HG03066 (cell line): ENCODE measurements at regions not wholly inside any gene's neighbourhood (a gene's known extent, or its start where the extent isn't known, plus 50 kb on each side); places are given as distances from the start of the nearest gene placed in this dataset.

ENCODE experiments used
- ATAC-seq: cut with Tn5 transposase; IDR thresholded peaks from one replicate; pipeline ENCODE4 v1.9.1; 2021; ENCODE audit warnings: low read depth; ENCODE audit not compliant: unreplicated experiment

DNA sequence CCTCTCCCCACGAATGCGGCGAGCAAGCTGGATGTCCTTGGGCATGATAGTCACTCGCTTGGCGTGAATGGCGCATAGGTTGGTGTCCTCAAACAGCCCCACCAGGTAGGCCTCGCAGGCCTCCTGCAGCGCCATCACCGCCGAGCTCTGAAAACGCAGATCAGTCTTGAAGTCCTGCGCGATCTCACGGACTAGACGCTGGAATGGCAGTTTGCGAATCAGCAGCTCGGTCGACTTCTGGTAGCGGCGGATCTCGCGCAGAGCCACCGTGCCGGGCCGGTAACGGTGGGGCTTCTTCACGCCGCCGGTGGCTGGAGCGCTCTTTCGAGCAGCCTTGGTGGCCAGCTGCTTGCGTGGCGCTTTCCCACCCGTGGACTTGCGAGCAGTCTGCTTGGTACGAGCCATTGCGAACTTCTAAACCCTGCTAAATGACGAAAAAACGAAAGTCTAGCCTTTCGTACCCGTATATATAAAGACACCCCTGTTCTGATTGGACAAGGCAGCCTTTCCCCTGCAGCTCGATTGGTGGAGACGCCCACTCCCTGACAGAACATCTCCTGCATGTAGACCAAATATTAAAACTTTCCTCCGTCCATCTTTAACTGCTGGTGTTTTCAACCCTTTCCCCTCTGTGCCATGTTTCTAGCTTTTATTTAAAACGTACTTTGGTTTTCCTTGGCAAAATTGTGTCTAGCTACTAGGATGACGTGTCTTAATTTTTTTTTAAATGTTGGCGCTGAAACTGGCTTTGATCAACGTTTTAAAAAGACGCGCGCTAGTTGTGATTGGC, 109.8 kb downstream of the HFE start:
- ATAC-seq, result peak; percentile 34

DNA sequence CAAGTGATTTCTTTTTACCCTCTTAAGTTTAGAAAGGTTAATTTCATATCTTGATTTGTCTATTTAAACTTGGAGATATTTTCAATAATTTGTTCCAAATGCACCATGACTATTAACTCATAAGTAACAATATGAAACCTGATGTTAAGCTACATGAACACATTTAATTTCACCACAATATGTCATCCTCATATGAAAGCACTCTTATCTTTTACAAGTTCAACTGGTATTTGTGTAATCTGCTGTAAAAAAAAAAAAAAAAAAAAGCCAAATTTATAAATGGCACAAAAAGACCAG, 110.4 kb downstream of the HFE start:
- ATAC-seq, result no peak

DNA sequence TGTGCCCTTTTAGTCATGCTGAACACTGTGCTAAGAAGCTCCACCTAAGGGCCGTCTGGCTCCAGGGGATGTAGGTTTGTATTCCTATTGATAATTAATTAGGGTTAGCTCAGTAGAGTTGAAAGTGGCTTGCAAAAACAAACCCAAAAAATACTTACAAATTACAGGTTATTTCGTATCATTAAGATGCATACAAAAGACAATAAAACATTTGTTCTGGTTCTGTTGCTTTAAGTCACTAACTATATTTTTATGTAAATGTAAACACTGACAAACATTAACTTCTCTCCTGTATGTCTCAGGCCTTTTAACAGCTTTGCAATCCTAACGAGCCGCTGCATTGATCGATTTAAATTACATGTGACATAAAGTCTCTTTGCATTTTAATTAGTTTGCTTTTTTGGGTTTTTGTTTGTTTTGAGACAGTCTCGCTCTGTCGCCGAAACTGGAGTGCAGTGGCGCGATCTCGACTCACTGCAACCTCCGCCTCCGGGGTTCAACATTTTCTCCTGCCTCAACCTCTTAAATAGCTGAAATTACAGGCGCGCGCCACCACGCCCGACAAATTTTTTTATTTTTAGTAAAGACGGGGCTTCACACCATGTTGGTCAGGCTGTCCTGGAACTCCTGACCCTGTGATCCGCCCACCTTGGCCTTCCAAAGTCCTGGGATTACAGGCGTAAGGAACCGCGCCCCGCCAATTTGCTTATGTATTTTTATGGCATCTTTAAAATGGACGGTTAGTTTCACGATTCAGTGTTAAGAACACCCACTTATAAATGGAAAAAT, 110.9 kb downstream of the HFE start:
- ATAC-seq, result no peak

DNA sequence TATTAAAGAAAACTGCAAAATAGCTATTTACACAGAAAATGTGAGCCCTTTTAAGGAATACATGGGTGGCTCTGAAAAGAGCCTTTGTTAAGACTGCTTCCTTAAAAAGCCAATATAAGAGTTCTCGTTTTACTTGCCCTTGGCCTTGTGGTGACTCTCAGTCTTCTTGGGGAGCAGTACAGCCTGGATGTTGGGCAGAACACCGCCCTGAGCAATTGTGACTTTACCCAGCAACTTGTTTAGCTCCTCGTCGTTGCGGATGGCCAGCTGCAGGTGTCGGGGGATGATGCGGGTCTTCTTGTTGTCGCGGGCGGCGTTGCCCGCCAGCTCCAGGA, 111.5 kb downstream of the HFE start:
- peak; percentile 14 for ATAC-seq

DNA sequence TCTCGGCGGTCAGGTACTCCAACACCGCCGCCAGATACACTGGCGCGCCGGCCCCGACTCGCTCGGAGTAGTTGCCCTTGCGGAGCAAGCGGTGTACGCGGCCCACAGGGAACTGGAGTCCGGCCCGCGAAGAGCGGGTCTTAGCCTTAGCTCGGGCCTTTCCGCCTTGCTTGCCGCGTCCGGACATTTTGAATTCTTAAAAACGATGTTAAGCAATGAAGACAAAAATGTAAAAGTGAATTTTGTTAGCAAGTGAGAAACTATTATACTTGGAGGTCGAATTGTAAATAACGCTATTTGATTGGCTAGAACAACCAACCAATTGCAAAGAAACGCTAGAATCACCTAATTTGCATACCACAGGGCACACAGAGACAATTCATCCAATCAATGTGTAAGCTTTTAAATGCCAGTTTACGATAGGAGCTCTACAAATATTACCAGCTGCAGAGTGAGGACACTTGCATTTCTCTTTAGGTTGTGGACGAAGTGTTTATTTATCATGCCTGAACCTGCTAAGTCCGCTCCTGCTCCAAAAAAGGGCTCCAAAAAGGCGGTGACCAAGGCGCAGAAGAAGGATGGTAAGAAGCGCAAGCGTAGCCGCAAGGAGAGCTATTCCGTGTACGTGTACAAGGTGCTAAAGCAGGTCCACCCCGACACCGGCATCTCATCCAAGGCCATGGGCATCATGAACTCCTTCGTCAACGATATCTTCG, 112.0 kb downstream of the HFE start:
- ATAC-seq, result peak; percentile 54

DNA sequence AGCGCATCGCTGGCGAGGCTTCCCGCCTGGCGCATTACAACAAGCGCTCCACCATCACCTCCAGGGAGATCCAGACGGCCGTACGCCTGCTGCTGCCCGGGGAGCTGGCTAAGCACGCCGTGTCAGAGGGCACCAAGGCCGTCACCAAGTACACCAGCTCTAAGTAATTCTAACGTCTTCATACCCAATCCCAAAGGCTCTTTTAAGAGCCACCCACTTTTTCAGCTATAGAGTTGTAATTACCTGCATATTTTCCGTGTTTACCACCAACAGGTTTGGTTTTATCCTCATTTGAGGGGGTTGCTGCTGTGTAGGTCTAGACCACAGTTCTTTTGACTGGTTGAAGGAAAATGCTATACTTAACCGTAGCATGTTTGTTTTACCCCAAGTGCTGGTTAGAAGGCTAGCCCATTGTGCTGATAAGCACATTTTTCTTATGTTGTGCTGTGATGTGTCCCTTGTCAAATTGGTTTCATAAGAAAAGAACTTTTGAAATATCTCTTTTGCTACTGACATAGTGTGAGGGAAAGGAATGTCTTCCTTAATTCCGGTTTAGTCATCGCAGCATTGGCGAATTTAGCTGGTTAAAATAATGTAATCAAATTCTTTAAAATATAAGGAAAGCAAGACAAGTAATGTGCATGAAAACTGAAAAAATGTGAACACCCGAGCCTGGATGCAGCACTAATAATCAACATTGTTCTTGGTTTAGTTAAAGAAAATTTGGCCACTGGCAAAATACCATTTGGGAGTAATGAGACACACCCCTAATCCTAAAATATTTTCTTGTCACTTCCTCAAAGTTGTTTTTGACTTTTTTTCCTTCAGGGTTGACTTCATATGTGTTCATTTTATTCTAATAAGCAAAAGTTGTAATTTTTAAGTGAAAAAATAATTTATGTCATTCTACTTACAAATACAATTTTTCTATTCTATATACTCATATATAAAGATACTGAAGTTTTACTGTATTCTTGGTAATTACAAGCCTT, 112.8 kb downstream of the HFE start:
- no peak for ATAC-seq

DNA sequence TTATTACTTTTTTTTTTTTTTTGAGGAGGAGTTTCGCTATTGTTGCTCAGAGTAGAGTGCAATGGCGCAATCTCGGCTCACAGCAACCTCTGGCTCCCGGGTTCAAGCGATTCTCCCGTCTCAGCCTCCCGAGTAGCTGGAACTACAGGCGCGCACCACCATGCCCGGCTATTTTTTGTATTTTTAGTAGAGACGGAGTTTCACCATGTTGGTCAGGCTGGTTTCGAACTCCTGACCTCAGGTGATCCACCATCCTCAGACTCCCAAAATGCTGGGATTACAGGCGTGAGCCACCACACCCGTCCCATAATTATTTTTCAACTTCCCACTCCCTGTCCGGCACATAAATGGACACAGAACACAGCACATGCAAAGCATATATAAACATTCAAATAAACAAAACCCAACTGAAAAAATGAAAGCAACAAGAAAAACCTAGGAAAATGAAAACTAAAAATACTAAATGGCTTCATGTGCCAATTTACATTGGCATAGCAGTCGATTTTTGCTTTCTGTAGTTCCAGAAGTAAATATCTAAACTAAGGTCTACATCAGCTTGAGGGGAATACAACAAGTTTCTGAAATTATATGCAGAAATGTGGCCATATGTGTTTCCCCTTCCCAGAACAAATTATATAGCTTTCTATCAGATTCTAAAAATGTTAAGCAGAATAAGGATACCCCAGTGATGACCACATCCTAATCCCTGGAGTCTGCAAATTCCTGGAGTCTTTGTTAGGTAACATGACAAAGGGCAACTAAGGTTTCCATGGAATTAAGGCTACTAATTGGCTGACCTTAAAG, 113.9 kb downstream of the HFE start:
- ATAC-seq, result no peak

DNA sequence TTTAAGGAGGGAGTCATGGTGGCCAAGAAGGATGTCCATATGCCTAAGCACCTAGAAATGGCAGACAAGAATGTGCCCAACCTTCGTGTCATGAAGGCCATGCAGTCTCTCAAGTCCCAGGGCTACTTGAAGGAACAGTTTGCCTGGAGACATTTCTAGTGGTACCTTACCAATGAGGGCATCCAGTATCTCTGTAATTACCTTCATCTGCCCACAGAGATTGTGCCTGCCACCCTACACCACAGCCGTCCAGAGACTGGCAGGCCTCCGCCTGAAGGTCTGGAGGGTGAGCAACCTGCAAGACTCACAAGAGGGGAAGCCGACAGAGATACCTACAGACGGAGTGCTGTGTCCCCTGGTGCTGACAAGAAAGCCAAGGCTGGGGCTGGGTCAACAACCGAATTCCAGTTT, 115.0 kb downstream of the HFE start:
- no peak for ATAC-seq

DNA sequence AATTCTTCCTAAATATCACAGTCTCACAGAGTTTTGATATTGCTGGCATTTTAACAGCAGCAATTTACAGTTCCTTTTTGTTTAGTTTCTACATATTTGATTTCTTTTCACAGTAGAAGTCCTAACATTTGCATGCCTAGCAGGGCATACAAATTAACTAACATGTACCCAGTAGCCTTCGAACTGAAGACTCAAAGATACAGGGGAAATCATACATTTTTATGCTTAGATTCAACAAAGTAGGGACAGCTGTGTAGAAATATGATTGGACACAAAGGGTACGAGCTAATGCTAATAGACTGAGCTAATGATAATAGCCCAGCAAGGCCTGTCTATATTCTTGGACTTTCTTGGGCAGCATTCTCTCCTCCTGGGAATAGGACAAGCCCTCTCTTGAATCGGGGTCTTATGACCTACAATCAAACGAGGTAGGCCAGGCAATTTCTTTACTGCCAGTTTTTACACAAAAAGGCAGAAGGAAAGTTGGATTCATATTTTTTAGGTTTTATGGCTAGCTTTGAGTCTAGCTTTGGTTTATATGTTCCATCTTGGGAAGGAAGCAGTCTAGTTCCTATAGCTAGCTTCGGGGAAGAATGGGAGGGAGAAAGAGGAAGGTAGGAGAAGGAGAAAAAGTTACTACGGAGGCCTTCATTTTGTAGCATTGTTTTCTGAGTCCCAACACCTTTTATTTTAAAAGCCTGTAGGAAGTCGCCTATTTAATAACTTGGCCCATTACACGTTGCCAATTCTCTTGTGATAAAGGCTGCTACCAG, 115.8 kb downstream of the HFE start:
- no peak for ATAC-seq

DNA sequence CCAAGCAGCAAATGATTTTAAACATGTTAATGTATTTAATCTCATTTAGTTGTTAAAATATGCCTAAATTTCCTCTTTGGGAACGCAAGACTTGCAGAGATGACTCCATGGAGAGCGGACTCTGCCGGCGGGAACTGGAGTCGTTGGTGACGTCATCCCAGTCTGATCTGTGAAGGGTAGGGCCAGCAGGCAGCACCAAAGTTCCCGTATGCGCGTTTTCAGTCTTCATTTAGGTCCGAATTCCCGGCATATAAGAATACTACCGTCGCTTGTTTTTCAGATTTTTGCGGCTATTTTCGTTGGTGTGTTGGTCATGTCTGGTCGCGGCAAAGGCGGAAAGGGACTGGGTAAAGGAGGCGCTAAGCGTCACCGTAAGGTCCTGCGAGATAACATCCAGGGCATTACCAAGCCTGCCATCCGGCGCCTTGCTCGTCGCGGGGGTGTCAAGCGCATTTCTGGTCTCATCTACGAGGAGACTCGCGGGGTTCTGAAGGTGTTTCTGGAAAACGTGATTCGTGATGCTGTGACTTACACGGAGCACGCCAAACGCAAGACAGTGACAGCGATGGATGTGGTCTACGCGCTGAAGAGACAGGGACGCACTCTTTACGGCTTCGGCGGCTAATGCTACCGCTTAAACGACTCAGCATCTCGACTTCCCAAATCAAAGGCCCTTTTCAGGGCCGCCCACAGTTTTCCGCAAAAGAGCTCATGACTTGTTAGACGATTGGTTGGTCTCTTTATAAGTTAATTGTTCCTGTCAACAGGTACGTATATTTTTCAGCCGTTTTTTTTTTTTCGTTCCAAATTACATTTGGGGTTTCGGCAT, 117.3 kb downstream of the HFE start:
- peak; percentile 48 for ATAC-seq

DNA sequence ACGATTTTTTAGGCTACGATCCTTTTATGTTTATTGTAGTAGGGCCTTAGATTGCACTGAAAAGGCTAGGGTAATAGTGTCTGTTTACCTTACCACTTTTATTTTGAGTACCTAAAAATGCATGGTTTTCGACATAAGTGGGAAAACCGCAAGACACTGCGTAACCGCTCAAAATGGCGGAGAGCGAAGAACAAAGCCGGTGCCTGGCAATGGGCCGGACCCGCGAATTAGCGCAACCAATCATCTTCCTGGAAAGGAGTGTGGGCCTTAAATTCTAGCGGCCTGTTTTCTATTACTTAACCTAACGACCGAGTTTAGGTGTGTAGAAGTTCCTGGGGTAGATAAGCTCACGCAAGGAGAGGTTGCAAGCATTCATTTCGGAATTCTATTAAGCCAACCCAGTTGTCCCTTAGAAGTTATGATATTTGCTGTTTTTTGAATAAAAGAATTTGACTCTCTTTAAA, 118.0 kb downstream of the HFE start:
- ATAC-seq, result peak; percentile 46

DNA sequence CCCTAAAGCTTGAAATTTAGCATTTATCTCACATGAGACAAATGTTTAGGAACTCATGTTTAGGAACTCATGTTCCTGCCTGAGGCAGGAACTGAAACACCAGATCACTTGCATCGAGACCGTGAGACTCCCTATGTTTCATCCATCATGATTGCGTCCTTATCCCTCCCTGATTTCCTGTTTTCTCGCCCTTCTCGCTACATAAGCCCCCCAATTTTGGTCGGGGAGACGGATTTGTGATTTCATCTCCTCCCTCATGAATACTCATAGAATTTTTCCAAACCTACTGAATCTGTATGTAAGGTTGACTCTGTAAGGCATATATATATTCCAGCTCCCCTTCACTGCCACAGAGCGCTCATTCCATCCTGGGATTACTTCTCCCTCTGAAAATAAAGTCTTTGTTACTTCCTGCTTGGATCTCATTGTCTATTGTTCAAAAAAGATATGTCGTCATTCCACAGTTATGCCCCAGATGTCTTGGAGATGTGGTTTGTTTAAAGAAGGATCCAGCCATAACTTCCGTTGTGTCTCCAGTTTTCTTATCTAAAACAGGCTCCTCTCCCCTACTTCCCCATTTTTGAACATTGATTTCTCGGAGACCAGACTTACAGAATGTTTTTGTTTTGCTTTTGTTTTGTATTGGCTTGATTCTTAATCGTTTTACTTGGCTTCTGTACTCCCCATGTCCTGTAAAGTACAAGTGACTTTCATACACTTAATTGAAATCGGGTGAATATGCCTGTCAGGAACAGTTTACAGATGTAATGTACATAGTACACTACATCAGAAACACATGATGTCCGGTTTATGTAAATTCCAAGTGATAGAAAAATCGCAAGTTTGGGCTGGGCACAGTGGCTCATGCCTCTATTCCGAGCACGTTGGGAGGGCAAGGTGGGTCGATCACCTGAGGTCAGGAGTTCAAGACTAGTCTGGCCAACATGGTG, 118.7 kb downstream of the HFE start:
- no peak for ATAC-seq

DNA sequence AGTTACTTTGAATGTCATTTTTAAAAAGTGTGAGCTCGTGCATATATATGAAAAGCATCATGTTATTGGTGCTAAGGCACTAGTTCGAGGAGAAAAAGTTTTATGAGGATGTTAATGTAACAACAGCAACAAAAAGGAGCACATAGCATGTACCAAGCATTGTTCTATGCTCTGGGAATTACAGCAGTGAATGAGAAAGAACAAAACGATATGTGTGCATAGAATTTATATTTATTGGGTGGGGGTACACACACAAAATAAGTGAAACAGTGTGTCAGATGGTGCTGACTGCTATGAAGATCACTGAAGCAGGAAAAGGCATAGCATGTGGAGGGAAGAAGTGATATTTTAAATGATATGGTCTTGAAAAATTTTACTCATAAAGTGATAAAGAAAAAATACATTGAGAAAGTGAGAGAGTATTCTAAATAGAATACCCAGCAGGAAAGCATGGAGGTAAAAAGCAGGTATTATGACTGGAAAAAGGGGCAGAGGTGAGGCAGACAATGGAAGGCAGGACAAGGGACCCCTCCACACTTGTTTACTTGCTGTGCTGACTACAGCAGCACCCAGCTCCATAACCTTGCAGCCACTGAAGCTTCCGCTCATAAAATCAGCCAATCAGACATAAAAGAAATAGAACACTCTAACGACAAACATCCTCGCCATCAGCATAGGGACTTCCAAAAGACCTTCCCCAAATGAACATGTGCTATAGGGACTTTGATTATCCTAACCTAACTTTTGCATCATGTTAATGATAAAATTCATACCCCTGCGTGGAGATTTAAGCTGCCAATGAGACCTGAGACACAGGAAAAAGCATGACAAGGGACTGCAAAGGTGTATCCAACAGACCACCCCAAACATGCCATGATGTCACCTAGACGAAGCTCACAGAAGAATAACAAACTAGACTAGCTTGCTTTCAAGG, 119.9 kb downstream of the HFE start:
- no peak for ATAC-seq

DNA sequence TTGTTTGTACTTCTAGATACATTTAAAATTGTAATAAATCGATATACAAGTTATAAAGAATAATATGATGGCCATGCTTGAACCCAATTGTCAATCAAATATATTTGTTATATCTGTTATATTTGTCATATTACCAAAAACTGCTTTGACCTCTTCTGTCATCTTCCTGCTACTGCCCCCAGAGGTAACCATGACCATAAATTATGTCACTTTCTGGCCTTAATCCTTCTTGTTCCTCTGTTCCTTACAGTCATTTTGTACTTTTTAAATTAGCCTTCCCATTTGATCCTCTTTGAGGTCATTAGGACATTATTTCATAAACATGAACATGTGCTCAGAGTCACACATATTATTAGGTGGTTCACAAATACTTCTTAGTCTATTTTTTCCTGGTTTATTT, 124.7 kb downstream of the HFE start:
- ATAC-seq, result no peak

DNA sequence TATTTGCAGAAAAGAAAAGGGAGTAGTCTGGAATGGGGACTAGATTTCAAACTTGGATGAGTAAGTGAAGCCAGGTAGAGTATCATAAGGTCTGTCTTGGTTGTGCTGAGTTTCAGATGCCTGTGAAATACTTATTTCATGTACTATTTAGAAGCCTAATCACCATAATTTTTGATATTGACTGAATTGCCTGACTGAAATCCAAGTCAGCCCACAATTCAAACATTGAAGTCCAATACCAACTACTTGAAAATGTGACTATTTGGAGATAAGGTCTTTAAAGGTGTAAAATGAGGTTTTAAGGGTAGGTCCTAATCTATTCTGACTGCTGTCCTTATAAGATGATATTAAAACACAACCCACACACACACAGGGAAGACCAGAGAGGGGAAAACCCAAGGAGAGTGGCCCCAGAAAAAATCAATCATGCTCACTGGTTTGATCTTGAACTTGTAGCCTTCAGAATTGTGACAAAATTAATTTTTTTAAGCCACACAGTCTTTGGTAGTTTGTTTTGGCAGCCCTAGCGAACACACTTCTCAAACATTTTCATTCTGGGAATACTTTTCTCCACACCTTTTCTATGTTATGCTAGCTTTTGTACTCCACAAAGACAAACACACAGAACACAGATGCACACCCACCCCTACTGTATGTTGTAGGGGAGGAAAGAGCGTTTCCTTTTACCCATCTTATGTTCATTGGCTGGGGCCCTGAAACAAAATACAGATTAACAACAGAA, 126.3 kb downstream of the HFE start:
- no peak for ATAC-seq
